ENCODE measurements at regions not wholly inside any gene's neighbourhood (a gene's known extent, or its start where the extent isn't known, plus 50 kb on each side); places are given as distances from the start of the nearest gene placed in this dataset.

DNA sequence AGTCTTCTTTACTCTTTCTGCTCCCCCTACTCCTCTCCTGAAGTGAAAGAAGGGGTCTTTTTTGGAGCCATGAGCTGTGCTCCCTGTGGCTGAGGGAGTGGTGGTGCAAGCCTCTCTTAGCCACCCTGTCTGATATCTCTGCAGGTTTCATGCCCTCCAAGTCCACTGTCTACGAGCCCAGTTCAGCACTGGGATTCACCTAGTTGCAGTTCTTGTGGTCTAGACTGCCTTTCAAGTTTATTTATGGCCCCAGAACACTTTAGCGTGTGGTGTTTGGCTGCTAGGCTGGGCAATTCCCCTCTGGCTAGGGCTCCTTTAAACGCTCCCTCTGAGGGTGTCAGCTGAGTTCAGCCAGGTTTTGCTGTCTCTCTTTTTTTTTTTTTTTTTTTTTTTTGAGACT is 908.6 kb downstream of the TRHDE start:
- Histone ChIP-seq H3K4me1 (ENCODE audit: control insufficient read depth, insufficient read depth, low read length) (no peaks in the 10 kb centered on the region), H3K27ac (ENCODE audit: low read length) (no peak overlapping the region), H3K4me3 (ENCODE audit: low read depth in 2 of 2, low read length in 2 of 2) (no peak overlapping the region), H3K27me3 (ENCODE audit: control insufficient read depth, insufficient read depth, low read length) (no peaks in the 10 kb centered on the region), H3K9me3 (ENCODE audit: control insufficient read depth, insufficient read depth, low read depth, low read length) (no peaks in the 10 kb centered on the region; the same call in 1 of the 2 replicates), H3K36me3 (ENCODE audit: control insufficient read depth, insufficient read depth, low read length) (no peaks in the 10 kb centered on the region)
- ChIA-PET POLR2A (interaction anchor here (0.7 kb wide), 1 partner anchor 737 kb away, joined by 10 read pairs; no protein-coding TSS in a partner anchor), CTCF (no interaction called here)
- BruUV-seq (replicated peaks), result no TSS peak
- intact Hi-C loops (cut with micrococcal nuclease; ENCODE audit: unreplicated experiment), result no loop called here
- no peak for TF ChIP-seq POLR2AphosphoS5 (IDR thresholded peaks at IDR 0.05; ENCODE audit: low read depth, low read length)
- no peak for TF ChIP-seq TCF7L2 (IDR thresholded peaks at IDR 0.05; ENCODE audit: low read depth, low read length)
- TF ChIP-seq, protein P1, sequence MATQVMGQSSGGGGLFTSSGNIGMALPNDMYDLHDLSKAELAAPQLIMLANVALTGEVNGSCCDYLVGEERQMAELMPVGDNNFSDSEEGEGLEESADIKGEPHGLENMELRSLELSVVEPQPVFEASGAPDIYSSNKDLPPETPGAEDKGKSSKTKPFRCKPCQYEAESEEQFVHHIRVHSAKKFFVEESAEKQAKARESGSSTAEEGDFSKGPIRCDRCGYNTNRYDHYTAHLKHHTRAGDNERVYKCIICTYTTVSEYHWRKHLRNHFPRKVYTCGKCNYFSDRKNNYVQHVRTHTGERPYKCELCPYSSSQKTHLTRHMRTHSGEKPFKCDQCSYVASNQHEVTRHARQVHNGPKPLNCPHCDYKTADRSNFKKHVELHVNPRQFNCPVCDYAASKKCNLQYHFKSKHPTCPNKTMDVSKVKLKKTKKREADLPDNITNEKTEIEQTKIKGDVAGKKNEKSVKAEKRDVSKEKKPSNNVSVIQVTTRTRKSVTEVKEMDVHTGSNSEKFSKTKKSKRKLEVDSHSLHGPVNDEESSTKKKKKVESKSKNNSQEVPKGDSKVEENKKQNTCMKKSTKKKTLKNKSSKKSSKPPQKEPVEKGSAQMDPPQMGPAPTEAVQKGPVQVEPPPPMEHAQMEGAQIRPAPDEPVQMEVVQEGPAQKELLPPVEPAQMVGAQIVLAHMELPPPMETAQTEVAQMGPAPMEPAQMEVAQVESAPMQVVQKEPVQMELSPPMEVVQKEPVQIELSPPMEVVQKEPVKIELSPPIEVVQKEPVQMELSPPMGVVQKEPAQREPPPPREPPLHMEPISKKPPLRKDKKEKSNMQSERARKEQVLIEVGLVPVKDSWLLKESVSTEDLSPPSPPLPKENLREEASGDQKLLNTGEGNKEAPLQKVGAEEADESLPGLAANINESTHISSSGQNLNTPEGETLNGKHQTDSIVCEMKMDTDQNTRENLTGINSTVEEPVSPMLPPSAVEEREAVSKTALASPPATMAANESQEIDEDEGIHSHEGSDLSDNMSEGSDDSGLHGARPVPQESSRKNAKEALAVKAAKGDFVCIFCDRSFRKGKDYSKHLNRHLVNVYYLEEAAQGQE (IDR thresholded peaks at IDR 0.05; ENCODE audit: insufficient read depth in 1 of 2, low read depth in 2 of 2, low read length in 1 of 2), result no peak
- ATAC-seq (no peak), DNase-seq (ENCODE audit: low read depth, low spot score) (no peak)
- in situ Hi-C loops (cut with HindIII; ENCODE audit: low pct_unique_long_range_greater_than_20kb, low sequenced_read_pairs), result no loop called here

DNA sequence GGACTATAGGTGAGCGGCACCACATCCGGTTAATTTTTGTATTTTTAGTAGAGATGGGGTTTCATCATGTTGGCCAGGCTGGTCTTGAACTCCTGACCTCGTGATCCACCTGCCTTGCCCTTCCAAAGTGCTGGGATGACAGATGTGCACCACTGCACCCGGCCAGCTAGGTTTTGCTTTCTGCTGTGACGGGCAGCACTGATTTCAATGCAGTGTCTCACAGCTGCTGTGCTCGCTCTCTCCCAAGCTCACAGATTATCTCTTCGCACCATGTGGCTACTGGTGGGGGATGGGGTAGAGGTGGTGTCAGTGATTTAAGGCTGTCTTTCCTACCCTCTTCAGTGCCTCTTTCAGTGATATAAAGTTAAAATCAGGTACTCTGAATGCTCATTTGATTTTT is 909.1 kb downstream of the TRHDE start:
- Histone ChIP-seq H3K27ac (ENCODE audit: low read length) (no peak overlapping the region), H3K4me1 (ENCODE audit: control insufficient read depth, insufficient read depth, low read length) (no peaks in the 10 kb centered on the region), H3K36me3 (ENCODE audit: control insufficient read depth, insufficient read depth, low read length) (no peaks in the 10 kb centered on the region), H3K27me3 (ENCODE audit: control insufficient read depth, insufficient read depth, low read length) (no peaks in the 10 kb centered on the region), H3K4me3 (ENCODE audit: low read depth in 2 of 2, low read length in 2 of 2) (no peak overlapping the region), H3K9me3 (ENCODE audit: control insufficient read depth, insufficient read depth, low read depth, low read length) (no peaks in the 10 kb centered on the region; the same call in 1 of the 2 replicates)
- in situ Hi-C loops (cut with HindIII; ENCODE audit: low pct_unique_long_range_greater_than_20kb, low sequenced_read_pairs), result no loop called here
- BruUV-seq (replicated peaks), result no TSS peak
- DNase-seq (ENCODE audit: low read depth, low spot score), result no peak
- TF ChIP-seq, protein P2, sequence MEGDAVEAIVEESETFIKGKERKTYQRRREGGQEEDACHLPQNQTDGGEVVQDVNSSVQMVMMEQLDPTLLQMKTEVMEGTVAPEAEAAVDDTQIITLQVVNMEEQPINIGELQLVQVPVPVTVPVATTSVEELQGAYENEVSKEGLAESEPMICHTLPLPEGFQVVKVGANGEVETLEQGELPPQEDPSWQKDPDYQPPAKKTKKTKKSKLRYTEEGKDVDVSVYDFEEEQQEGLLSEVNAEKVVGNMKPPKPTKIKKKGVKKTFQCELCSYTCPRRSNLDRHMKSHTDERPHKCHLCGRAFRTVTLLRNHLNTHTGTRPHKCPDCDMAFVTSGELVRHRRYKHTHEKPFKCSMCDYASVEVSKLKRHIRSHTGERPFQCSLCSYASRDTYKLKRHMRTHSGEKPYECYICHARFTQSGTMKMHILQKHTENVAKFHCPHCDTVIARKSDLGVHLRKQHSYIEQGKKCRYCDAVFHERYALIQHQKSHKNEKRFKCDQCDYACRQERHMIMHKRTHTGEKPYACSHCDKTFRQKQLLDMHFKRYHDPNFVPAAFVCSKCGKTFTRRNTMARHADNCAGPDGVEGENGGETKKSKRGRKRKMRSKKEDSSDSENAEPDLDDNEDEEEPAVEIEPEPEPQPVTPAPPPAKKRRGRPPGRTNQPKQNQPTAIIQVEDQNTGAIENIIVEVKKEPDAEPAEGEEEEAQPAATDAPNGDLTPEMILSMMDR (IDR thresholded peaks at IDR 0.05), result no peak
- TF ChIP-seq SIN3A (IDR thresholded peaks at IDR 0.05; ENCODE audit: borderline replicate concordance, insufficient read depth, low read depth, low read length), result no peak
- TF ChIP-seq, protein P1 (IDR thresholded peaks at IDR 0.05; ENCODE audit: insufficient read depth in 1 of 2, low read depth in 2 of 2, low read length in 1 of 2), result no peak
- TF ChIP-seq TCF7L2 (IDR thresholded peaks at IDR 0.05; ENCODE audit: low read depth, low read length), result no peak
- no peak for TF ChIP-seq POLR2AphosphoS5 (IDR thresholded peaks at IDR 0.05; ENCODE audit: low read depth, low read length)
- POLR2A ChIA-PET, result interaction anchor here (0.7 kb wide), 1 partner anchor 738 kb away, joined by 10 read pairs; no protein-coding TSS in a partner anchor
- intact Hi-C loops (cut with micrococcal nuclease; ENCODE audit: unreplicated experiment), result no loop called here
- CTCF ChIA-PET, result no interaction called here
- no peak for ATAC-seq

Measured in Panc1 (cell line).